ENCODE measurements at regions not wholly inside any gene's neighbourhood (a gene's known extent, or its start where the extent isn't known, plus 50 kb on each side); places are given as distances from the start of the nearest gene placed in this dataset.

DNA sequence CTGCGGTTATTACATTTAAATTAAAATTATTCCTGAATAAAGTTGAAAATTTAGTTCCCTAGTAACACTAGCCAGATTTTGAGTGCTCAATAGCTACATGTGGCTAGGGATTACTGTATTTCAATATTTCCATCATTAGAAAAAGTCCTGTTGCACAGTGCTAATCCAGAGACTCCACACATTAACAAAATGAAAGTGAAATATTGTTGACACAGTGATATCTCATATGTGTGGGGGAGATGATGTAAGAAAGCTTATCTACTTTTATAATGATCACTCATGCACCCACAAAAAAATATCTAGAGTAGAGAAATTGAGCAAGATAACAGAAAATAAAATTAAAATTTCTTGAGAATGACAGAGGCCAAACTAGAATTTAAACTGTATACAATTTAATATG, 74.9 kb downstream of the MAGEB10 start:
- Mint-ChIP-seq H3K27me3 (ENCODE audit: unreplicated experiment) (no peaks in the 10 kb centered on the region), H3K27ac (ENCODE audit: unreplicated experiment) (no peak overlapping the region), H3K4me3 (ENCODE audit: low read depth, unreplicated experiment) (no peak overlapping the region), H3K9me3 (ENCODE audit: low read depth, unreplicated experiment) (no peaks in the 10 kb centered on the region), H3K4me1 (ENCODE audit: low read depth, unreplicated experiment) (no peaks in the 10 kb centered on the region), H3K36me3 (ENCODE audit: insufficient read depth, unreplicated experiment) (no peaks in the 10 kb centered on the region)
- BruUV-seq (replicated peaks), result no TSS peak
- DNase-seq, result no peak
- TF ChIP-seq, protein P1, sequence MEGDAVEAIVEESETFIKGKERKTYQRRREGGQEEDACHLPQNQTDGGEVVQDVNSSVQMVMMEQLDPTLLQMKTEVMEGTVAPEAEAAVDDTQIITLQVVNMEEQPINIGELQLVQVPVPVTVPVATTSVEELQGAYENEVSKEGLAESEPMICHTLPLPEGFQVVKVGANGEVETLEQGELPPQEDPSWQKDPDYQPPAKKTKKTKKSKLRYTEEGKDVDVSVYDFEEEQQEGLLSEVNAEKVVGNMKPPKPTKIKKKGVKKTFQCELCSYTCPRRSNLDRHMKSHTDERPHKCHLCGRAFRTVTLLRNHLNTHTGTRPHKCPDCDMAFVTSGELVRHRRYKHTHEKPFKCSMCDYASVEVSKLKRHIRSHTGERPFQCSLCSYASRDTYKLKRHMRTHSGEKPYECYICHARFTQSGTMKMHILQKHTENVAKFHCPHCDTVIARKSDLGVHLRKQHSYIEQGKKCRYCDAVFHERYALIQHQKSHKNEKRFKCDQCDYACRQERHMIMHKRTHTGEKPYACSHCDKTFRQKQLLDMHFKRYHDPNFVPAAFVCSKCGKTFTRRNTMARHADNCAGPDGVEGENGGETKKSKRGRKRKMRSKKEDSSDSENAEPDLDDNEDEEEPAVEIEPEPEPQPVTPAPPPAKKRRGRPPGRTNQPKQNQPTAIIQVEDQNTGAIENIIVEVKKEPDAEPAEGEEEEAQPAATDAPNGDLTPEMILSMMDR (IDR thresholded peaks at IDR 0.05; ENCODE audit: unreplicated experiment), result no peak
- CTCF ChIA-PET, result no interaction called here
- intact Hi-C loops (cut with micrococcal nuclease; ENCODE audit: unreplicated experiment), result no loop called here

DNA sequence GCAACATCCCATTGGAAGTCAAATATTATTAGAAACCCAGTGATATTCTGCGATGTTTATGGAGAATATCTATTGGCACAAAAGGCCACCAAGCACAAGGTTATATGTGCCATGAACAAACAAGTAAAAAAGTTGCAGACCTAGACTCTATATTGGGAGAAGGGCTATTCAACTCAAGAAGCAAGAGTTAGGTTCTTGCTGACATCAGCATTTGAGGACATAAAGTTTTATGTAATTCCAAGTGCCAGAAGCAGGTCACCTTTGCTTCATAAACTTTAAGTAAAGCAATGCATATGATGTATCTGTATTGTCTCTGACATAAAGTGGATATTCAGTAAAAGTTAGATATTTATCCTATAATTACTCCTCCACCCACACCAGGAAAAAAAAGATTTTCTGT, 71.1 kb downstream of the MAGEB10 start:
- DNase-seq, result no peak
- Mint-ChIP-seq H3K9me3 (ENCODE audit: low read depth, unreplicated experiment) (no peaks in the 10 kb centered on the region), H3K4me1 (ENCODE audit: low read depth, unreplicated experiment) (no peaks in the 10 kb centered on the region), H3K4me3 (ENCODE audit: low read depth, unreplicated experiment) (no peak overlapping the region), H3K27ac (ENCODE audit: unreplicated experiment) (no peak overlapping the region), H3K36me3 (ENCODE audit: insufficient read depth, unreplicated experiment) (no peaks in the 10 kb centered on the region), H3K27me3 (ENCODE audit: unreplicated experiment) (no peaks in the 10 kb centered on the region)
- intact Hi-C loops (cut with micrococcal nuclease; ENCODE audit: unreplicated experiment), result no loop called here
- CTCF ChIA-PET, result no interaction called here
- TF ChIP-seq, protein P1 (IDR thresholded peaks at IDR 0.05; ENCODE audit: unreplicated experiment), result no peak
- no TSS peak for BruUV-seq (replicated peaks)
